ENCODE measurements at regions not wholly inside any gene's neighbourhood (a gene's known extent, or its start where the extent isn't known, plus 50 kb on each side); places are given as distances from the start of the nearest gene placed in this dataset.
A peak's percentile ranks its signal among the peaks of the same experiment; 100 is the strongest.

DNA sequence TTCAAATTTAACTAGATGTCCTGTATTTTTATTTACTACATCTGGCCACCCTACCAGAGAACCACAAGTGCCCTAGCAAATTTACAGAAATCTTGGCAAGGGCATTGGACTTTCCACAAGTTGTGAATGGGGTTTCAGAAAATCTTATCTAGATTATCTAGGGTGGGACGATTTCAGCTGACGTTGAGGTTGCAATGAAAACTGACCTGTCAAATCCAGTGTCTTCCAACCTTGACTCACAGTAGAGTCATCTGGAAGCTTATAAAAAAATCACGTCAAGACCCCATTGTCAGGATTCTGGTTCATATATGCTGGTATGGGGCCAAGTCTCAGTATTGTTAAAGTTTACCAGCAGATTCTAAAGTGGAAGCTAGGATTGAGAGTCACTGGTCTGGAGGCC, 109.6 kb upstream of the ACTBL2 start:
- DNase-seq (no peak), ATAC-seq (no peak)
- Histone ChIP-seq H3K36me3 (no peaks in the 10 kb centered on the region), H3K9me3 (no peaks in the 10 kb centered on the region), H3K27me3 (no peaks in the 10 kb centered on the region), H3K4me3 (no peak overlapping the region), H3K4me1 (peaks cover 0 to 11% (median 0%) of the 10 kb centered on the region in 9 donors), H3K27ac (no peak overlapping the region)
- intact Hi-C loops (cut with DNase I), result no loop called here
- 78 to 81% methylated on average over 3 of the region's 3 CpGs for WGBS, 2 donors
- TF ChIP-seq, protein P1, sequence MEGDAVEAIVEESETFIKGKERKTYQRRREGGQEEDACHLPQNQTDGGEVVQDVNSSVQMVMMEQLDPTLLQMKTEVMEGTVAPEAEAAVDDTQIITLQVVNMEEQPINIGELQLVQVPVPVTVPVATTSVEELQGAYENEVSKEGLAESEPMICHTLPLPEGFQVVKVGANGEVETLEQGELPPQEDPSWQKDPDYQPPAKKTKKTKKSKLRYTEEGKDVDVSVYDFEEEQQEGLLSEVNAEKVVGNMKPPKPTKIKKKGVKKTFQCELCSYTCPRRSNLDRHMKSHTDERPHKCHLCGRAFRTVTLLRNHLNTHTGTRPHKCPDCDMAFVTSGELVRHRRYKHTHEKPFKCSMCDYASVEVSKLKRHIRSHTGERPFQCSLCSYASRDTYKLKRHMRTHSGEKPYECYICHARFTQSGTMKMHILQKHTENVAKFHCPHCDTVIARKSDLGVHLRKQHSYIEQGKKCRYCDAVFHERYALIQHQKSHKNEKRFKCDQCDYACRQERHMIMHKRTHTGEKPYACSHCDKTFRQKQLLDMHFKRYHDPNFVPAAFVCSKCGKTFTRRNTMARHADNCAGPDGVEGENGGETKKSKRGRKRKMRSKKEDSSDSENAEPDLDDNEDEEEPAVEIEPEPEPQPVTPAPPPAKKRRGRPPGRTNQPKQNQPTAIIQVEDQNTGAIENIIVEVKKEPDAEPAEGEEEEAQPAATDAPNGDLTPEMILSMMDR (IDR thresholded peaks at IDR 0.05), result no peak

DNA sequence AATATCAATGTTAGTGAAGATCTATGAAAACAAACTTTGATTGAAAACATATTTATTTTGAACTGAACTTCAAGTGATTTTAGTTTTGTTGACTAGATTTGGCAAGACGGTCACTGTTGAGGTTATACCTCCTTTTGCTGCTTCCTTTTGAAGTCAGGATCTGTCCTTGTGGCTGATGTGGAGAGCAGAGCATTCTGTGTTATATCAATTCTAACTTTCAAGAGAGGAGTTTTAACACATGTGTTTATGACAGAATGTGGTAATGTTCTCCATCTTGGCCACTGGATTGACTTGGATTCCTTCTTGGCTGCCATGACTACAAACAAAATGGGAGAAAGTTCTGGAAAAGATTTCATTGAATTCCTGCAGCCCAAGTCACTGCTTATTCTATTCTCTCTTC, 104.0 kb upstream of the ACTBL2 start:
- Histone ChIP-seq H3K27me3 (no peaks in the 10 kb centered on the region), H3K27ac (no peak overlapping the region), H3K9me3 (no peaks in the 10 kb centered on the region), H3K36me3 (no peaks in the 10 kb centered on the region), H3K4me3 (no peak overlapping the region), H3K4me1 (peaks cover 0 to 9% (median 0%) of the 10 kb centered on the region in 9 donors)
- intact Hi-C loops (cut with DNase I), result no loop called here
- WGBS, 2 donors, result 69 to 84% methylated on average over 1 of the region's 1 CpG
- TF ChIP-seq, protein P1 (IDR thresholded peaks at IDR 0.05), result no peak
- DNase-seq (no peak), ATAC-seq (peak in 5 of 8 donors; percentile 26 to 64 (median 59))

DNA sequence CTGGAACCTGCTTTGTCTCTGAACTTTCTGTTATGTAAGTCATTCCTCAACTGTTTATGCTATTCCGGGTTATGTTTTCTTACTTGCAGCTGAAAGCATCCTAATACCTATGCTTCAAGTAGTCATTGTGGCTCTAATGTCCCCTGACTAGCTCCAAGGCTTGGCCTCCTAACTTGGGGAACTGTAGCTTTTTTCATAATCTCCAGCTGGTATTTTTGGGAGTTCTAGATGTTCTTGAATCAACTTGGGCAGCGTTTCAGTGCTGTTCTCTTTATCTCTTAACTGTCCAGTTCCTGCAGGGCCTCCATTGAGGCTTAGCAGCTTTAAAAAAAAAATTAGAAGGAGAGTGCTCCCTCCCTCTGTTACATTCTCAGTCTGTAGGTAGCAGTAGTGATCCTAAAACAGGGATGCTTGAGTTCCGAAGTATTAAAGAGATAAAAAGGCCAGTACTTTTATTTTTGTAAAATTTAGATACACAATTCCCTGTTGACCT, 100.0 kb upstream of the ACTBL2 start:
- peak overlapping the region in 1 of 10 donors; percentile 4 for H3K27ac ChIP-seq
- intact Hi-C loops (cut with DNase I), result no loop called here

DNA sequence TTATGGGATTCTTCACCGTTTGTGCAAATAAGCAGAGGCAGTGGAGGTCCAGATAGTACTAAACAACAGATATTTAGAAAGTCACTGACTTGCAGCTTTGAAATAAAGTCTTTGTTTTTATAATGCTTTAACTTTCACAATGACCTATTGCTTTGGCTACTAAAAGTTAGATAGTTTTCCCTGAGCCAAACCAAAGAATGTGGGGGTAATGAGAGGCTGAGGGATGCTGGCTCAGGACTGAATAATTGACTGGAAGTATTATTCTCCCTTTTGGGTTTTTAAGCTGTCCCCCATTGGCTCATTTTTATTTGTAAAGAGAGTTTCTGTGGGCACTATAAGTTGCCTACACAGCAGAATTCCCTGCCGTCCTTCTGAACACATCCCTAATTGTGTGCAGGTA, 99.2 kb upstream of the ACTBL2 start:
- intact Hi-C loops (cut with DNase I), result no loop called here
- Histone ChIP-seq H3K4me3 (no peak overlapping the region), H3K4me1 (peaks cover 0 to 9% (median 0%) of the 10 kb centered on the region in 9 donors), H3K9me3 (peaks cover 0 to 9% (median 0%) of the 10 kb centered on the region in 11 donors), H3K36me3 (no peaks in the 10 kb centered on the region), H3K27me3 (no peaks in the 10 kb centered on the region), H3K27ac (no peak overlapping the region)
- DNase-seq (no peak), ATAC-seq (no peak)
- 79 to 93% methylated on average over 2 of the region's 2 CpGs for WGBS, 2 donors
- TF ChIP-seq, protein P1 (IDR thresholded peaks at IDR 0.05), result no peak

More for the DNA sequence above, 100.0 kb upstream of the ACTBL2 start:
- DNase-seq (no peak), ATAC-seq (peak in 3 of 8 donors; percentile 24 to 50 (median 47))
- TF ChIP-seq, protein P1 (IDR thresholded peaks at IDR 0.05), result no peak
- H3K27me3 ChIP-seq, result no peaks in the 10 kb centered on the region
- 45 to 48% methylated on average over 3 of the region's 3 CpGs for WGBS, 2 donors
- no peak overlapping the region for H3K4me3 ChIP-seq
- H3K9me3 ChIP-seq, result peaks cover 0 to 9% (median 0%) of the 10 kb centered on the region in 11 donors
- H3K36me3 ChIP-seq, result no peaks in the 10 kb centered on the region
- H3K4me1 ChIP-seq, result peaks cover 0 to 9% (median 0%) of the 10 kb centered on the region in 9 donors
